Mucosa of gallbladder (tissue), 1 donor: ENCODE measurements at regions not wholly inside any gene's neighbourhood (a gene's known extent, or its start where the extent isn't known, plus 50 kb on each side); places are given as distances from the start of the nearest gene placed in this dataset.

Experiments used
- DNase-seq: peaks from one replicate; pipeline ENCODE4 v3.0.0-alpha.2; 2020; ENCODE audit warnings: low spot score
- donor health status: DM: no; HTN: no; CAD: no.

GRCh38 chr3:194973366-194974000 is 287.8 kb downstream of the FAM43A start:
- no peak for DNase-seq

GRCh38 chr3:194974468-194975135 is 288.9 kb downstream of the FAM43A start:
- DNase-seq = no peak

- DNase-seq = no peak
Observed at GRCh38 chr3:194976049-194976451, 290.4 kb downstream of the FAM43A start.

GRCh38 chr3:194976874-194977273 is 291.2 kb downstream of the FAM43A start:
- DNase-seq = no peak

GRCh38 chr3:194977356-194977755 is 291.7 kb downstream of the FAM43A start:
- DNase-seq = no peak

- DNase-seq = no peak
Observed at GRCh38 chr3:194979173-194979572, 291.8 kb downstream of the XXYLT1 start.

- DNase-seq = no peak
Observed at GRCh38 chr3:194982472-194982871, 288.5 kb downstream of the XXYLT1 start.

- DNase-seq = no peak
Observed at GRCh38 chr3:194983121-194983520, 287.8 kb downstream of the XXYLT1 start.

- no peak for DNase-seq
Observed at GRCh38 chr3:194983620-194984019, 287.3 kb downstream of the XXYLT1 start.

GRCh38 chr3:194984066-194984465 is 286.9 kb downstream of the XXYLT1 start:
- peak; percentile 1 for DNase-seq

- no peak for DNase-seq
Observed at GRCh38 chr3:194984622-194985021, 286.3 kb downstream of the XXYLT1 start.

- DNase-seq = peak; percentile 69
Observed at GRCh38 chr3:194985031-194985578, 285.9 kb downstream of the XXYLT1 start.

- no peak for DNase-seq
Observed at GRCh38 chr3:194986208-194987043, 284.5 kb downstream of the XXYLT1 start.

GRCh38 chr3:194987571-194988494 is 283.1 kb downstream of the XXYLT1 start:
- peak; percentile 8 for DNase-seq

- no peak for DNase-seq
Observed at GRCh38 chr3:194988495-194989165, 282.3 kb downstream of the XXYLT1 start.

- DNase-seq = no peak
Observed at GRCh38 chr3:194989241-194989640, 281.7 kb downstream of the XXYLT1 start.

GRCh38 chr3:194990454-194991337 is 280.3 kb downstream of the XXYLT1 start:
- DNase-seq = no peak

GRCh38 chr3:194991338-194991654 is 279.7 kb downstream of the XXYLT1 start:
- DNase-seq = no peak

GRCh38 chr3:194993896-194994295 is 277.1 kb downstream of the XXYLT1 start:
- DNase-seq = no peak

GRCh38 chr3:194994551-194994981 is 276.4 kb downstream of the XXYLT1 start:
- DNase-seq = no peak
